ENCODE measurements at regions not wholly inside any gene's neighbourhood (a gene's known extent, or its start where the extent isn't known, plus 50 kb on each side); places are given as distances from the start of the nearest gene placed in this dataset.
A peak's percentile ranks its signal among the peaks of the same experiment; 100 is the strongest.
"Not testable (repeated sequence)": the region's sequence is repeated elsewhere in the genome, so short reads cannot be mapped to it uniquely, and the experiment has no call there.

DNA sequence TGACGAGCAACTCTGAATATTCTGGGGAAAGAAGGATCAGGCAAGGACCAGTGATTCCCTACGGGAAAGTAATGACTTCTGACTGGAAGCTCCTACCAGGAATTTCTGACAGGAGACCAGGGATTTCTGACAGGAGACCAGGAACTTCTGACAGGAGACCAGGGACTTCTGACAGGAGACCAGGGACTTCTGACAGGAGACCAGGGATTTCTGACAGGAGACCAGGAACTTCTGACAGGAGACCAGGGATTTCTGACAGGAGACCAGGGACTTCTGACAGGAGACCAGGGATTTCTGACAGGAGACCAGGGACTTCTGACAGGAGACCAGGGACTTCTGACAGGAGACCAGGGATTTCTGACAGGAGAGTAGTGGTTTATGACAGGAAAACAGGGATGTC lies 100.9 kb downstream of the BDH1 start:
- H3K27ac Mint-ChIP-seq, POLR2A ChIA-PET, H3K27me3 Mint-ChIP-seq: not testable (repeated sequence)

DNA sequence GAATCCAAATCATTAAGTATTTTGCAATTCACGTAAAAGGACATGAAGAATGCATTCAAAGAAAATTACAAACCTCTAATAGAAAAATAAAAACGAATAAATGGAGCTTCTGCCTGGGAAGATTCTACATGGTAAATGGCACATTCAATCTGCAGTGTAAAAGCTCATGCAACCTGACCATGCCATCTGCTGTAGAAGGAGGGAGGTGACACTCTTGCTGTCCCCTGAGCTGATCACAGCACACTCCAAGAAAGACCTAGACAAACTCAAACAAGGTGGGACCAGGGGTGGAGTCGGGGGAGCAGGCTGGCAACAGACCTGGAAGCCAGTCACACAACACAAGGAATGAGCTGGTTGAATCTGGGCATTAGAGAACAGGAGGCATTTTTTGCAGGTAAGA lies 101.8 kb downstream of the BDH1 start:
- intact Hi-C loops (cut with micrococcal nuclease) = loop anchor here (2.0 kb wide), 1 partner anchor 197 kb away; no protein-coding TSS in a partner anchor
- no peaks in the 10 kb centered on the region for H3K36me3 ChIP-seq (replicated peaks in 1 of 2; ENCODE audit: control extremely low read depth in 1 of 2, control insufficient read depth in 1 of 2, extremely low read depth in 1 of 2, insufficient read depth in 2 of 2, low read length in 1 of 2)
- CTCF ChIA-PET = interaction anchor here (1.7 to 3.6 kb wide), 2 partner anchors 197 to 207 kb away, joined by 4 to 22 read pairs; no protein-coding TSS in a partner anchor
- no peaks in the 10 kb centered on the region for H3K9me3 Mint-ChIP-seq (ENCODE audit: insufficient read depth)
- H2AFZ ChIP-seq (ENCODE audit: insufficient read depth, low read depth, low read length, poor library complexity, severe bottlenecking) = no peak overlapping the region
- no peaks in the 10 kb centered on the region for H3K79me2 ChIP-seq (ENCODE audit: control insufficient read depth, insufficient read depth, low read length)
- H3K4me1 Mint-ChIP-seq = peaks cover 14% of the 10 kb centered on the region
- peaks cover 0 to 6% (median 0%) of the 10 kb centered on the region in 3 donors for H3K9me3 ChIP-seq (ENCODE audit: control extremely low read depth in 1 of 3, control insufficient read depth in 2 of 3, insufficient read depth in 1 of 3, low read length in 2 of 3)
- POLR2A ChIA-PET = interaction anchor here (0.7 kb wide), 1 partner anchor 197 kb away, joined by 3 read pairs; no protein-coding TSS in a partner anchor
- TF ChIP-seq EZH2 (IDR thresholded peaks at IDR 0.05; ENCODE audit: borderline replicate concordance, insufficient read depth, low read depth, low read length, poor library complexity, severe bottlenecking) = no peak
- TF ChIP-seq, protein P1, sequence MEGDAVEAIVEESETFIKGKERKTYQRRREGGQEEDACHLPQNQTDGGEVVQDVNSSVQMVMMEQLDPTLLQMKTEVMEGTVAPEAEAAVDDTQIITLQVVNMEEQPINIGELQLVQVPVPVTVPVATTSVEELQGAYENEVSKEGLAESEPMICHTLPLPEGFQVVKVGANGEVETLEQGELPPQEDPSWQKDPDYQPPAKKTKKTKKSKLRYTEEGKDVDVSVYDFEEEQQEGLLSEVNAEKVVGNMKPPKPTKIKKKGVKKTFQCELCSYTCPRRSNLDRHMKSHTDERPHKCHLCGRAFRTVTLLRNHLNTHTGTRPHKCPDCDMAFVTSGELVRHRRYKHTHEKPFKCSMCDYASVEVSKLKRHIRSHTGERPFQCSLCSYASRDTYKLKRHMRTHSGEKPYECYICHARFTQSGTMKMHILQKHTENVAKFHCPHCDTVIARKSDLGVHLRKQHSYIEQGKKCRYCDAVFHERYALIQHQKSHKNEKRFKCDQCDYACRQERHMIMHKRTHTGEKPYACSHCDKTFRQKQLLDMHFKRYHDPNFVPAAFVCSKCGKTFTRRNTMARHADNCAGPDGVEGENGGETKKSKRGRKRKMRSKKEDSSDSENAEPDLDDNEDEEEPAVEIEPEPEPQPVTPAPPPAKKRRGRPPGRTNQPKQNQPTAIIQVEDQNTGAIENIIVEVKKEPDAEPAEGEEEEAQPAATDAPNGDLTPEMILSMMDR (IDR thresholded peaks at IDR 0.05) = no peak
- H3K9ac ChIP-seq (ENCODE audit: low read length) = no peak overlapping the region
- WGBS (ENCODE audit: insufficient coverage) = no CpG with 5 or more reads among the region's 3 CpGs
- H3K27ac Mint-ChIP-seq = no peak overlapping the region
- ATAC-seq (ENCODE audit: low read depth) (no peak), DNase-seq (peak; percentile 32)
- H3K27me3 Mint-ChIP-seq = no peaks in the 10 kb centered on the region
- no peak overlapping the region for H3K4me3 ChIP-seq (ENCODE audit: control extremely low read depth in 1 of 5, extremely low read depth in 1 of 5, insufficient read depth in 1 of 5, low read depth in 2 of 5, low read length in 4 of 5)
- H3K4me3 Mint-ChIP-seq = peak overlapping the region; percentile 21
- no peak overlapping the region for H3K4me2 ChIP-seq (replicated peaks; ENCODE audit: low read depth, low read length, poor library complexity, severe bottlenecking)
- no peaks in the 10 kb centered on the region for H4K20me1 ChIP-seq (ENCODE audit: control insufficient read depth, insufficient read depth, low read length, poor library complexity, severe bottlenecking)
- peaks cover 10 to 19% of the 10 kb centered on the region in 2 donors for H3K4me1 ChIP-seq (ENCODE audit: control insufficient read depth in 2 of 2, insufficient read depth in 2 of 2, low read length in 2 of 2)
- H3K27me3 ChIP-seq (replicated peaks in 1 of 4; ENCODE audit: control extremely low read depth in 1 of 4, control insufficient read depth in 3 of 4, insufficient read depth in 4 of 4, low read length in 3 of 4) = peaks cover 0 to 6% (median 0%) of the 10 kb centered on the region in 4 experiments
- no peak overlapping the region for H3K27ac ChIP-seq (ENCODE audit: low read length in 2 of 2)

More for the DNA sequence above, 100.9 kb downstream of the BDH1 start:
- H3K4me2 ChIP-seq (replicated peaks; ENCODE audit: low read depth, low read length, poor library complexity, severe bottlenecking); H4K20me1 ChIP-seq (ENCODE audit: control insufficient read depth, insufficient read depth, low read length, poor library complexity, severe bottlenecking); H3K9ac ChIP-seq (ENCODE audit: low read length); H2AFZ ChIP-seq (ENCODE audit: insufficient read depth, low read depth, low read length, poor library complexity, severe bottlenecking); H3K4me3 ChIP-seq (ENCODE audit: control extremely low read depth in 1 of 5, extremely low read depth in 1 of 5, insufficient read depth in 1 of 5, low read depth in 2 of 5, low read length in 4 of 5); H3K9me3 ChIP-seq (ENCODE audit: control extremely low read depth in 1 of 3, control insufficient read depth in 2 of 3, insufficient read depth in 1 of 3, low read length in 2 of 3); DNase-seq; H3K9me3 Mint-ChIP-seq (ENCODE audit: insufficient read depth); H3K27ac ChIP-seq (ENCODE audit: low read length in 2 of 2); H3K27me3 ChIP-seq (replicated peaks in 1 of 4; ENCODE audit: control extremely low read depth in 1 of 4, control insufficient read depth in 3 of 4, insufficient read depth in 4 of 4, low read length in 3 of 4); H3K79me2 ChIP-seq (ENCODE audit: control insufficient read depth, insufficient read depth, low read length); ATAC-seq (ENCODE audit: low read depth); H3K36me3 ChIP-seq (replicated peaks in 1 of 2; ENCODE audit: control extremely low read depth in 1 of 2, control insufficient read depth in 1 of 2, extremely low read depth in 1 of 2, insufficient read depth in 2 of 2, low read length in 1 of 2): not testable (repeated sequence)
- CTCF ChIA-PET = interaction anchor here (3.6 kb wide), 1 partner anchor 198 kb away, joined by 22 read pairs; no protein-coding TSS in a partner anchor
- 56% methylated on average over 2 of the region's 2 CpGs for WGBS (ENCODE audit: insufficient coverage)
- Mint-ChIP-seq H3K4me3 (peak overlapping the region; percentile 88), H3K4me1 (peaks cover 14% of the 10 kb centered on the region)
- intact Hi-C loops (cut with micrococcal nuclease) = loop anchor here (2.0 kb wide), 1 partner anchor 198 kb away; no protein-coding TSS in a partner anchor
- H3K4me1 ChIP-seq (ENCODE audit: control insufficient read depth in 2 of 2, insufficient read depth in 2 of 2, low read length in 2 of 2) = peaks cover 10 to 19% of the 10 kb centered on the region in 2 donors

All from B cell (primary cell).